8988T (cell line): ENCODE measurements at regions not wholly inside any gene's neighbourhood (a gene's known extent, or its start where the extent isn't known, plus 50 kb on each side); places are given as distances from the start of the nearest gene placed in this dataset.
"Not testable (repeated sequence)": the region's sequence is repeated elsewhere in the genome, so short reads cannot be mapped to it uniquely, and the experiment has no call there.

Experiments
- DNase-seq: peaks from one replicate; pipeline ENCODE4 v3.0.0; 2011

DNA sequence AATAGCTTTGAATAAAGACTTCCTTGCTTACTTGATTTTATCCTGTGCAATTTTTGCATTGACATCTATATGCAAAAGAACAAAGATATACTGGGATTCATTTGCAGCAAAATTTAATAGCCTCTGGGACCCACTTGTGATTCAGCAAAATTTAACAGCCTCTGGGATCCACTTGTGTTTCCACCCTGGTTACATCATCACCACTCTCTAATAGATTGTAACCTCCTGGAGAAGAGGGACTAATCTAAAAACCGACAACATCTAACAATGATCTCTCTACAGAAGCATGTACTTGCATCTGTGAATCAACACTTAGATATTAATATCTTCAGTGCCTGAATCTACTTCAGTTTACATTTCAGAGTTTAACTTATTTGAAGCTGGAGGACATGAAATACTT lies 202.0 kb upstream of the CPHXL start:
- no peak for DNase-seq

- no peak for DNase-seq
These were observed 202.8 kb upstream of the CPHXL start for GRCh38 chr16:75929046-75929445.

- no peak for DNase-seq
These were observed 204.8 kb upstream of the CPHXL start for GRCh38 chr16:75931043-75931442.

GRCh38 chr16:75931970-75932369 lies 205.7 kb upstream of the CPHXL start:
- DNase-seq, result no peak

DNA sequence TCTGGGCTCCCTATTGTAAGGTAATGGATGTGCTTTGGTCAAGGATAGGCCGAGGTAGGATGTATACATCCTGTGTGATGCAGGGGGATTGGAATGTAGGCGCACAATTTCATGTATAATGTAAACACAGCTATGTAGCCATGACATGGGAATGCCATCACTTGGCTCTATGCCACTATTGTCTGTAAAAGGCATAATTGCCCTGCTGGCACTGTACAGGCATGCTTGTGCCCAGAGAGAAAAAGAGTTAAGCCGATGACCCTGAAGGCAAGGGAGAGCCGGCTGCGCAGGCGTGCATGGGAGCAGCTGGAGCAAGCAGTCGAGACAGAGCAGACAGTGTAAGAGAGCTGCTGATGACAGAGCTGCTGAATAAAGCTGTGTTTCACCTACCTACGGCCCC lies 212.5 kb upstream of the CPHXL start:
- no peak for DNase-seq

GRCh38 chr16:75942351-75942750 lies 216.1 kb upstream of the CPHXL start:
- no peak for DNase-seq

GRCh38 chr16:75942936-75943335 lies 216.6 kb upstream of the CPHXL start:
- DNase-seq, result no peak

- DNase-seq, result no peak
These were observed 217.6 kb upstream of the CPHXL start for GRCh38 chr16:75943705-75944514.

DNA sequence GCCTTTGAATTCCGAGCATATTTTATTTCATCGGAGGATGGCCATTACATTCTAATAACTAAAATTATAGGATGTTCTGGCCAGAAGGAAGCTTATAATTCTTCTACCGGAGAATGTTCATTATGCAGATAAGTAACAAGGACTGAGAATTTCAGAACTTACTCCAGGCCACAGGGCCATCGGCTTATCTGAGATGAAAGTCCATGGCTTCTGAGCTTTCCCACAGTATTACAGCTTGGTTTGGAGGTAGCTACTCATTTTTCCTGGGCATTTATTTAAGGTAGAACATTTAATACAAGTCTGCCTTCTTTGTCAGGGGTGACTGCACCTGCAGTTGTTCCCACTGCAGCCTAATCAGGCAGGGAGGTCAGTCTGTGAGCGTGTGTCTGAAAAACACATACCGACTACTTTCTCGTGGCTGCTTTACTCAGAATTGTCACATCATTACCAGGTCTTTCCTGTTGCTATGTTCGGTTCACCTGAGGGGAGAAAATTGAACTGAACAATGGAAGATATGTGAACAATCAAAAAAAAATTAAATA lies 219.7 kb upstream of the CPHXL start:
- no peak for DNase-seq

GRCh38 chr16:75947626-75948239 lies 221.4 kb upstream of the CPHXL start:
- DNase-seq, result no peak

- no peak for DNase-seq
These were observed 222.2 kb upstream of the CPHXL start for GRCh38 chr16:75948441-75948840.

- DNase-seq, result no peak
These were observed 222.6 kb upstream of the CPHXL start for GRCh38 chr16:75948886-75949285.

DNA sequence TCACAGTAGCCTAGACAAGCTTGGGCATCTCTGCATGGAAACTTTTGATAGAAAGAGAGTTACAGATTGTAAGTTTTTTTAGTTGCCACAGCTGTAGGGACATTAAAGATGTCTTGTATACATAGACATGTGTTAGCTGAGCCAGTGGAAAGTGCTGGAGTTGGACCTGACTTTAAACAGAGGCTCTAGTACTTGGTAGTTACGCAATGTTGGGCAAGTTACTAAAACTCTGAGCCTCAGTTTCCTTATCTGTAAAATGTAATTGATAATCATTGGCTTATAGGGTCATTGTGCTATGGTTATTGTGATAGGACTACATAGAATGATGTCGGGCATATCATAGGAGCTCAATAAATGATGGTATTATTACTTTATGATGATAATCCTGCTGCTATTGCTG lies 225.8 kb upstream of the CPHXL start:
- no peak for DNase-seq

- DNase-seq, result no peak
These were observed 231.6 kb upstream of the CPHXL start for GRCh38 chr16:75957870-75958269.

DNA sequence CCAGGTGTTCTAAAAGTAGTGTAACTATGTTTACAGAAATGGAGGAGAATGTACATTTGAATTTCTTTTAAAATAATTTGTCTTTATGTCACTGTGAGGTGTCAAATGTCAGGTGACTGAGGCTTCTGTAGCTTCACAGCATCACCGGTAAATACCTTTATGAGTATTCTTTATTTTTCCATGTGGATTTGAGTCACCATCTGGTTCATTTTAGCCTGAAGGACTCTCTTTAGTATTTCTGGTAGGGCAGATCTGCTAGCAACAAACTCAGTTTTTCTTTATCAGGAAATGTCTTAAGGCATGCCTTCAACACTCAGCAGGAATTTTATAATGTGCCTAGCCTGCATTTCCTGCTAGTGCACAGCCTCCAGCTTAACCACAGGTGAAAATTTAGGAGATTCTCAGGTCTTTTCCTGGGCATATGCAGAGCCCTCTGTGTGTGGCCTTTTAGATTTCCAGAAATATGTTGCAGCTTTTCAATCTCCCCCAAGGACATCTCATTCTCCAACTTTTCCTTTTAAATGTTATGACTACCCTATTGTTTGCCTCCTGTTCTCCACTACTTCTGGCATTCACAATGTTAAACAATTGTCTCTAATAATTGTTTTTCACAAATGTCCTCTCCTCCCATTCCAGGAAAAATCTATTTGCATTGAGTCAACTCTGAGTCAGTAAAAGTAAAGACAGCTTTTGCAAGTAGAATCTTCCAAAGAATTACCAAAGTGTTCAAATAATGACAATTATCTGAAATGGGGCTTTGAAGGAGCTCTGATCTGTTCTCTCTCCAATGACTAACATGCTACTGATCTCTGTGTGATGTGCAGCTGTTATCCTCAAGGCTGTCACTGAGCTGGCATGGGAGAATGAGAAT lies 239.4 kb upstream of the CPHXL start:
- no peak for DNase-seq

GRCh38 chr16:75969120-75969519 lies 242.8 kb upstream of the CPHXL start:
- DNase-seq, result not testable (repeated sequence)

GRCh38 chr16:75971334-75971733 lies 245.0 kb upstream of the CPHXL start:
- no peak for DNase-seq

- no peak for DNase-seq
These were observed 257.0 kb upstream of the CPHXL start for GRCh38 chr16:75983296-75983695.

GRCh38 chr16:75983741-75984381 lies 257.6 kb upstream of the CPHXL start:
- no peak for DNase-seq

- DNase-seq, result no peak
These were observed 261.0 kb upstream of the CPHXL start for GRCh38 chr16:75987323-75987722.

DNA sequence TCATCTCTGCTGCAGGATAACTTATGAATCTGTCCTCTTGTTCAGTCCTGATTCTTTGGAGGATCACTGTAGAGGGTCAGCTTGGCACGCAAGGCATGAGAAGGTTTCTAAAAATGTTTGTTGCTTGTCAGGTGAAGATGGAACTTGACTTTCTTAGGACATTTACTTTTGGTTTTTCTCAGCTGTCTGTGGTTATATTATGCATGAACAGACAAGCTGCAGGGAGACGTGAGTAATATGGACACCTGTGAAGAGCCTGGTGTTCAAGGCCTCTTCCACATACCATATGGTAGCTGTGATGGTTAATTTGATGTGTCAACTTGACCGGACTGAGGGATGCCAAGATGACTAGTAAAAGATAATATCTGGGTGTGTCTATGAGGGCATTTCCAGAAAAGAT lies 270.2 kb upstream of the CPHXL start:
- DNase-seq, result no peak

GRCh38 chr16:75997606-75998005 lies 271.3 kb upstream of the CPHXL start:
- no peak for DNase-seq

- no peak for DNase-seq
These were observed 269.6 kb upstream of the CNTNAP4 start for GRCh38 chr16:76007645-76008044.
